IMR-90 (cell line): ENCODE measurements at regions not wholly inside any gene's neighbourhood (a gene's known extent, or its start where the extent isn't known, plus 50 kb on each side); places are given as distances from the start of the nearest gene placed in this dataset.

Source experiments
- ATAC-seq: fragments of 200-7000 bp; cut with Tn5 transposase; 2 replicates; pipeline ENCODE4 v1.9.1; 2020; ENCODE audit warnings: low read depth, mild to moderate bottlenecking, moderate library complexity
- BruUV-seq: library from RNA; stranded (reverse); fragments of 400-500 nt; replicated peaks from 2 replicates; lab custom pipeline; 2021; lab: Mats Ljungman, UMichigan
- CTCF ChIA-PET: fragments of 300-600 bp; formaldehyde crosslinking; extraction: SDS; loops from one replicate; lab custom pipeline; 2021; ENCODE audit warnings: antibody characterized with exemption; lab: Yijun Ruan, JAX
- POLR2A ChIA-PET: fragments of 300-600 bp; sonication (Branson Sonifier 250); formaldehyde crosslinking; loops from one replicate; lab custom pipeline; 2022; ENCODE audit warnings: antibody characterized with exemption; ENCODE audit not compliant: unreplicated experiment; lab: Charles Lee
- DNase-seq: peaks from one replicate; pipeline ENCODE4 v3.0.0; 2013
- H2AFZ ChIP-seq: replicated peaks from 2 replicates; pipeline ENCODE3; 2013; ENCODE audit warnings: low read length, mild to moderate bottlenecking; ENCODE audit not compliant: poor library complexity
- H2AK5ac ChIP-seq: 2 replicates; pipeline ENCODE4 v1.6.1; 2013; ENCODE audit warnings: low read depth, low read length, inconsistent platforms
- H2AK9ac ChIP-seq: replicated peaks from 2 replicates; pipeline ENCODE3; 2013; ENCODE audit warnings: mild to moderate bottlenecking, low read depth, low read length, moderate library complexity; ENCODE audit not compliant: poor library complexity
- H2BK120ac ChIP-seq: 2 replicates; pipeline ENCODE4 v1.6.1; 2013; ENCODE audit warnings: low read depth, low read length, inconsistent platforms
- H2BK15ac ChIP-seq: 3 replicates; pipeline ENCODE4 v1.6.1; 2013; ENCODE audit warnings: low read depth, low read length, inconsistent platforms
- H2BK20ac ChIP-seq: 2 replicates; pipeline ENCODE4 v1.6.1; 2013; ENCODE audit warnings: low read depth, mild to moderate bottlenecking, inconsistent platforms, low read length, moderate library complexity
- H2BK5ac ChIP-seq: 2 replicates; pipeline ENCODE4 v1.6.1; 2013; ENCODE audit warnings: mild to moderate bottlenecking, low read depth, low read length, inconsistent platforms; ENCODE audit not compliant: poor library complexity, severe bottlenecking
- H3K14ac ChIP-seq: replicated peaks from 2 replicates; pipeline ENCODE4 v1.6.1; 2013; ENCODE audit warnings: low read depth, low read length, inconsistent platforms
- H3K18ac ChIP-seq: 2 replicates; pipeline ENCODE4 v1.6.1; 2013; ENCODE audit warnings: low read depth, low read length, control low read depth
- H3K23ac ChIP-seq: 2 replicates; pipeline ENCODE4 v1.6.1; 2013; ENCODE audit warnings: low read depth, low read length, inconsistent platforms
- H3K27ac ChIP-seq: 2 replicates; pipeline ENCODE4 v1.5.1; 2013; ENCODE audit warnings: mild to moderate bottlenecking, control low read depth, low read length; ENCODE audit not compliant: insufficient read depth
- H3K27me3 ChIP-seq: 2 replicates; pipeline ENCODE4 v1.6.1; 2013; ENCODE audit warnings: low read length; ENCODE audit not compliant: control insufficient read depth, insufficient read depth
- H3K36me3 ChIP-seq: 2 replicates; pipeline ENCODE4 v1.6.1; 2013; ENCODE audit warnings: low read length, mixed read lengths; ENCODE audit not compliant: control insufficient read depth, insufficient read depth
- H3K4ac ChIP-seq: 2 replicates; pipeline ENCODE4 v1.6.1; 2013; ENCODE audit warnings: low read depth, low read length, inconsistent platforms
- H3K4me1 ChIP-seq: 2 replicates; pipeline ENCODE4 v1.6.1; 2013; ENCODE audit warnings: low read length, mixed read lengths; ENCODE audit not compliant: control insufficient read depth, insufficient read depth
- H3K4me2 ChIP-seq: 2 replicates; pipeline ENCODE4 v1.6.1; 2013; ENCODE audit warnings: low read depth, mild to moderate bottlenecking, control low read depth, low read length, moderate library complexity
- H3K4me3 ChIP-seq: 2 replicates; pipeline ENCODE4 v1.5.1; 2013; ENCODE audit warnings: low read depth, mild to moderate bottlenecking, control low read depth, low read length, moderate library complexity; ENCODE audit not compliant: insufficient read depth
- H3K56ac ChIP-seq: 2 replicates; pipeline ENCODE4 v1.6.1; 2013; ENCODE audit warnings: low read length, inconsistent platforms; ENCODE audit not compliant: insufficient read depth; ENCODE audit errors: extremely low read depth
- H3K79me1 ChIP-seq, 2 experiments: 2 replicates each; pipeline ENCODE4 v1.6.1; 2013; ENCODE audit warnings: low read length in 2 of 2, inconsistent platforms in 1 of 2, low read depth in 1 of 2
- H3K9ac ChIP-seq: 2 replicates; pipeline ENCODE4 v1.6.1; 2013; ENCODE audit warnings: low read depth, low read length, control low read depth
- H3K9me1 ChIP-seq: 2 replicates; pipeline ENCODE4 v1.6.1; 2013; ENCODE audit warnings: low read length, inconsistent platforms; ENCODE audit not compliant: insufficient read depth
- H3K9me3 ChIP-seq: 2 replicates; pipeline ENCODE4 v1.6.1; 2013; ENCODE audit warnings: low read length; ENCODE audit not compliant: control insufficient read depth, insufficient read depth
- H4K20me1 ChIP-seq: 2 replicates; pipeline ENCODE4 v1.6.1; 2013; ENCODE audit warnings: low read length, inconsistent platforms; ENCODE audit not compliant: insufficient read depth
- H4K5ac ChIP-seq: 2 replicates; pipeline ENCODE4 v1.6.1; 2013; ENCODE audit warnings: mild to moderate bottlenecking, low read depth, low read length, control low read depth
- H4K8ac ChIP-seq, 2 experiments: 2 replicates each; pipeline ENCODE4 v1.6.1; 2013; ENCODE audit warnings: low read depth in 2 of 2, low read length in 2 of 2, control low read depth in 1 of 2, inconsistent platforms in 1 of 2
- H4K91ac ChIP-seq: 2 replicates; pipeline ENCODE4 v1.6.1; 2013; ENCODE audit warnings: low read depth, low read length, inconsistent platforms; ENCODE audit not compliant: insufficient read depth
- BHLHE40 ChIP-seq: fragments of 150-350 bp; IDR thresholded peaks from 2 replicates; pipeline ENCODE4 v1.6.1; 2016; ENCODE audit warnings: mild to moderate bottlenecking, low read depth, low read length
- CEBPB ChIP-seq: IDR thresholded peaks from 2 replicates; pipeline ENCODE4 v1.6.1; 2012; ENCODE audit warnings: low read depth, low read length, improper control_type of control experiment
- CHD1 ChIP-seq: IDR thresholded peaks from 2 replicates; pipeline ENCODE4 v1.6.1; 2012; ENCODE audit warnings: low read depth, low read length, improper control_type of control experiment
- CTCF ChIP-seq: conservative IDR thresholded peaks from 2 replicates; pipeline ENCODE4 v1.5.1; 2012; ENCODE audit warnings: mild to moderate bottlenecking, low read depth, low read length, improper control_type of control experiment
- ELK1 ChIP-seq: fragments of 150-350 bp; IDR thresholded peaks from 2 replicates; pipeline ENCODE4 v1.6.1; 2016; ENCODE audit warnings: low read depth, mild to moderate bottlenecking, low read length, moderate library complexity, borderline replicate concordance
- FOS ChIP-seq: fragments of 150-350 bp; IDR thresholded peaks from 2 replicates; pipeline ENCODE4 v1.6.1; 2016; ENCODE audit warnings: low read depth, low read length
- MAFK ChIP-seq: IDR thresholded peaks from 2 replicates; pipeline ENCODE4 v1.6.1; 2012; ENCODE audit warnings: low read depth, low read length, improper control_type of control experiment
- MAZ ChIP-seq: IDR thresholded peaks from 2 replicates; pipeline ENCODE4 v1.6.1; 2012; ENCODE audit warnings: low read depth, mild to moderate bottlenecking, low read length, improper control_type of control experiment, moderate library complexity, borderline replicate concordance
- MXI1 ChIP-seq: IDR thresholded peaks from 2 replicates; pipeline ENCODE4 v1.6.1; 2012; ENCODE audit warnings: low read depth, mild to moderate bottlenecking, low read length, moderate library complexity, borderline replicate concordance
- NFE2L2 ChIP-seq: fragments of 150-350 bp; IDR thresholded peaks from 2 replicates; pipeline ENCODE4 v1.6.1; 2016; ENCODE audit warnings: low read depth, mild to moderate bottlenecking, low read length
- POLR2A ChIP-seq: IDR thresholded peaks from 2 replicates; pipeline ENCODE4 v1.6.1; 2012; ENCODE audit warnings: mild to moderate bottlenecking, low read depth, low read length
- RAD21 ChIP-seq: IDR thresholded peaks from 2 replicates; pipeline ENCODE4 v1.6.1; 2012; ENCODE audit warnings: low read length, improper control_type of control experiment
- RCOR1 ChIP-seq: IDR thresholded peaks from 2 replicates; pipeline ENCODE4 v1.6.1; 2012; ENCODE audit warnings: mild to moderate bottlenecking, low read length, improper control_type of control experiment; ENCODE audit not compliant: insufficient replicate concordance
- RFX5 ChIP-seq: IDR thresholded peaks from 2 replicates; pipeline ENCODE4 v1.8.0; 2012; ENCODE audit warnings: low read depth, mild to moderate bottlenecking, low read length, moderate library complexity
- SMC3 ChIP-seq: fragments of 150-350 bp; IDR thresholded peaks from 2 replicates; pipeline ENCODE4 v1.6.1; 2016; ENCODE audit warnings: low read depth, mild to moderate bottlenecking, antibody characterized with exemption, low read length, moderate library complexity
- USF2 ChIP-seq: fragments of 150-350 bp; IDR thresholded peaks from 2 replicates; pipeline ENCODE4 v1.6.1; 2017; ENCODE audit warnings: mild to moderate bottlenecking, antibody characterized with exemption, low read length, low read depth
- WGBS, 2 experiments: methylation state at CpG; one replicate each; pipeline versions ENCODE4 v1.1.5 to v1.1.7; 2013; ENCODE audit warnings: missing lambda C conversion rate in 2 of 2; ENCODE audit not compliant: insufficient read length in 1 of 2; ENCODE audit errors: extremely low coverage in 2 of 2; 5-methylcytosine and 5-hydroxymethylcytosine counted together
- dilution Hi-C: fragments of 300-500 bp; cut with HindIII; formaldehyde crosslinking; loops from one replicate; pipeline ENCODE4 v1.14.3; 2018; ENCODE audit warnings: low sequenced_read_pairs; ENCODE audit not compliant: unreplicated experiment
- in situ Hi-C: fragments of 300-500 bp; cut with MboI; formaldehyde crosslinking; loops from 3 replicates; pipeline ENCODE4 v1.14.3; 2019; ENCODE audit warnings: low sequenced_read_pairs, inconsistent platforms, mixed read lengths
- intact Hi-C: fragments of 100-400 bp; cut with micrococcal nuclease; formaldehyde crosslinking; loops from 2 replicates; pipeline ENCODE4 v1.10.0; 2022

- Histone ChIP-seq H2BK120ac (no peak overlapping the region), H3K27ac (no peak overlapping the region), H2BK5ac (no peak overlapping the region), H3K79me1 (no peaks in the 10 kb centered on the region), H3K56ac (no peak overlapping the region), H4K8ac (no peak overlapping the region), H3K23ac (no peak overlapping the region), H3K4ac (no peak overlapping the region), H2BK20ac (no peak overlapping the region), H4K91ac (no peak overlapping the region), H3K9ac (no peak overlapping the region), H3K27me3 (no peaks in the 10 kb centered on the region), H2BK15ac (no peak overlapping the region), H3K36me3 (no peaks in the 10 kb centered on the region), H2AK5ac (no peak overlapping the region), H4K5ac (no peak overlapping the region), H2AK9ac (no peak overlapping the region), H3K4me3 (no peak overlapping the region), H3K4me2 (no peak overlapping the region), H3K4me1 (no peaks in the 10 kb centered on the region), H3K14ac (no peak overlapping the region), H3K18ac (no peak overlapping the region), H4K20me1 (no peaks in the 10 kb centered on the region), H3K9me1 (no peaks in the 10 kb centered on the region), H3K9me3 (no peaks in the 10 kb centered on the region; the same call in 1 of the 2 replicates), H2AFZ (no peak overlapping the region)
- dilution Hi-C loops (no loop called here), intact Hi-C loops (no loop called here), in situ Hi-C loops (no loop called here)
- no TSS peak for BruUV-seq
- POLR2A ChIA-PET = no interaction called here
- no CpG with 5 or more reads among the region's 7 CpGs for WGBS, 2 experiments
- no peak for DNase-seq
- CTCF ChIA-PET = no interaction called here
- ATAC-seq = no peak
- TF ChIP-seq FOS = no peak
- TF ChIP-seq CEBPB = no peak
- TF ChIP-seq RFX5 = no peak
- no peak for TF ChIP-seq ELK1
- no peak for TF ChIP-seq MXI1
- TF ChIP-seq MAZ = no peak
- no peak for TF ChIP-seq RCOR1
- TF ChIP-seq POLR2A = no peak
- no peak for TF ChIP-seq BHLHE40
- no peak for TF ChIP-seq RAD21
- no peak for TF ChIP-seq NFE2L2
- TF ChIP-seq SMC3 = no peak
- TF ChIP-seq MAFK = no peak
- no peak for TF ChIP-seq CHD1
- no peak for TF ChIP-seq USF2
- TF ChIP-seq CTCF = no peak
These were observed 267.2 kb upstream of the ROBO1 start for GRCh38 chr3:80035021-80035420.
